OCI-LY1 (cell line): ENCODE measurements at regions not wholly inside any gene's neighbourhood (a gene's known extent, or its start where the extent isn't known, plus 50 kb on each side); places are given as distances from the start of the nearest gene placed in this dataset.
"Not testable (repeated sequence)": the region's sequence is repeated elsewhere in the genome, so short reads cannot be mapped to it uniquely, and the experiment has no call there.

Experiments
- H2AFZ ChIP-seq: fragments of 200-600 bp; sonication (generic), shearing (Covaris generic); 2 replicates; pipeline ENCODE4 v1.6.0; 2014; ENCODE audit warnings: antibody characterized with exemption, mild to moderate bottlenecking, low read length
- H3F3A ChIP-seq: fragments of 200-600 bp; sonication (generic), shearing (Covaris generic); 2 replicates; pipeline ENCODE4 v1.6.0; 2014; ENCODE audit warnings: mild to moderate bottlenecking, antibody characterized with exemption, low read length, moderate library complexity; ENCODE audit not compliant: insufficient read depth
- H3K27ac ChIP-seq: fragments of 200-600 bp; sonication (generic); 2 replicates; pipeline ENCODE4 v1.5.1; 2014; ENCODE audit warnings: low read length, mixed run types, mild to moderate bottlenecking, low read depth; ENCODE audit not compliant: poor library complexity, severe bottlenecking
- H3K27me3 ChIP-seq: fragments of 200-600 bp; sonication (generic); 2 replicates; pipeline ENCODE4 v1.6.0; 2014; ENCODE audit warnings: antibody characterized with exemption, mild to moderate bottlenecking, low read length, moderate library complexity; ENCODE audit not compliant: insufficient read depth
- H3K36me3 ChIP-seq: fragments of 200-600 bp; sonication (generic); 2 replicates; pipeline ENCODE4 v1.6.1; 2014; ENCODE audit warnings: mild to moderate bottlenecking, antibody characterized with exemption, low read length, moderate library complexity, mixed read lengths; ENCODE audit not compliant: insufficient read depth
- H3K4me1 ChIP-seq: fragments of 200-600 bp; sonication (generic); 2 replicates; pipeline ENCODE4 v1.5.1; 2014; ENCODE audit warnings: mild to moderate bottlenecking, low read length, moderate library complexity; ENCODE audit not compliant: insufficient read depth, severe bottlenecking
- H3K4me2 ChIP-seq: fragments of 200-600 bp; sonication (generic), shearing (Covaris generic); 2 replicates; pipeline ENCODE4 v1.6.1; 2014; ENCODE audit warnings: low read length
- H3K4me3 ChIP-seq: fragments of 200-600 bp; sonication (generic); 2 replicates; pipeline ENCODE4 v1.5.1; 2014; ENCODE audit warnings: low read length, low read depth, mild to moderate bottlenecking, mixed read lengths; ENCODE audit not compliant: poor library complexity, severe bottlenecking
- H3K79me2 ChIP-seq: fragments of 200-600 bp; shearing (Covaris generic); 2 replicates; pipeline ENCODE4 v1.6.1; 2016; ENCODE audit warnings: mixed run types, low read length, mixed read lengths; ENCODE audit not compliant: insufficient read depth
- H3K9ac ChIP-seq: fragments of 200-600 bp; sonication (generic), shearing (Covaris generic); 2 replicates; pipeline ENCODE4 v1.6.1; 2014; ENCODE audit warnings: mild to moderate bottlenecking, low read length, mixed read lengths
- H3K9me2 ChIP-seq: fragments of 200-600 bp; sonication (generic), shearing (Covaris generic); 2 replicates; pipeline ENCODE4 v1.6.1; 2014; ENCODE audit warnings: low read depth, mild to moderate bottlenecking, low read length, mixed read lengths
- H3K9me3 ChIP-seq: fragments of 200-600 bp; shearing (Covaris generic); 2 replicates; pipeline ENCODE4 v1.6.1; 2014; ENCODE audit warnings: low read length, mixed read lengths
- H4K20me1 ChIP-seq: fragments of 200-600 bp; sonication (generic), shearing (Covaris generic); 2 replicates; pipeline ENCODE4 v1.6.0; 2016; ENCODE audit warnings: mild to moderate bottlenecking, low read length; ENCODE audit not compliant: insufficient read depth
- CTCF ChIP-seq: fragments of 200-600 bp; sonication (generic), shearing (Covaris generic); IDR thresholded peaks from 2 replicates; pipeline ENCODE4 v1.5.1; 2017; ENCODE audit warnings: mild to moderate bottlenecking, antibody characterized with exemption, low read length, moderate library complexity, mixed read lengths
- EZH2 ChIP-seq: fragments of 200-600 bp; sonication (generic), shearing (Covaris generic); IDR thresholded peaks from 2 replicates; pipeline ENCODE4 v1.8.0; 2017; ENCODE audit warnings: borderline replicate concordance, mixed run types, mild to moderate bottlenecking, antibody characterized with exemption, low read length, moderate library complexity, mixed read lengths

GRCh38 chr1:181219938-181220337, 131.4 kb downstream of the IER5 start:
- Histone ChIP-seq H3K9me3 (no peaks in the 10 kb centered on the region), H3K36me3 (no peaks in the 10 kb centered on the region), H3K9me2 (no peaks in the 10 kb centered on the region), H3K4me3 (no peak overlapping the region), H3F3A (no peaks in the 10 kb centered on the region), H3K79me2 (no peaks in the 10 kb centered on the region), H3K4me2 (no peak overlapping the region), H3K27ac (no peak overlapping the region), H3K9ac (no peak overlapping the region), H4K20me1 (no peaks in the 10 kb centered on the region), H3K4me1 (no peaks in the 10 kb centered on the region), H2AFZ (no peak overlapping the region), H3K27me3 (no peaks in the 10 kb centered on the region)
- TF ChIP-seq CTCF (no peak), EZH2 (no peak)

DNA sequence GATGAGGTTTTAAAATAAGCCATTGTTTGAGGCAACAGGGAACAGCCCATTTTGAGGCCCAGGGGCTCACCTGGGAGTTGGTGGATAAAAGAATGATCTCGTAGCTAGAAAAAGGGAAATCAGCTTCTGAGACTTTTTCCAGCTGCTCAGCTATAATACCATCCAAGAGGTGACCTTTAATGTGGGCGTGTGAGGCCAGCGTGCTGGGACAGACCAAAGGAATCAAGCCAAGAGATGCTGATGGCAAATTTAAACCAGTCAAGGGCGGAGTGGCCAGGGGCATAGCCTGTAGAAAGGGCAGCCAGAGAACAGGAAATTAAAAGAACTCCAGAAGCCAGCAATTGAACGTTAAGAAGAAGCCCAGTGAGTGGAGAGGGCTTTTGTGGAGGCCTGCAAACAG, 132.6 kb downstream of the IER5 start:
- H3K79me2 ChIP-seq, result no peaks in the 10 kb centered on the region
- no peaks in the 10 kb centered on the region for H3K9me2 ChIP-seq
- no peak overlapping the region for H3K4me3 ChIP-seq
- no peaks in the 10 kb centered on the region for H3K27me3 ChIP-seq
- H3K36me3 ChIP-seq, result no peaks in the 10 kb centered on the region
- no peak overlapping the region for H3K9ac ChIP-seq
- TF ChIP-seq CTCF (no peak), EZH2 (no peak)
- H3K4me1 ChIP-seq, result no peaks in the 10 kb centered on the region
- H3F3A ChIP-seq, result no peaks in the 10 kb centered on the region
- H3K27ac ChIP-seq, result no peak overlapping the region
- H3K9me3 ChIP-seq, result no peaks in the 10 kb centered on the region
- H4K20me1 ChIP-seq, result no peaks in the 10 kb centered on the region
- no peak overlapping the region for H3K4me2 ChIP-seq
- no peak overlapping the region for H2AFZ ChIP-seq

GRCh38 chr1:181222972-181223505, 134.5 kb downstream of the IER5 start:
- Histone ChIP-seq H3K4me3 (no peak overlapping the region), H3K9me3 (no peaks in the 10 kb centered on the region), H3K4me1 (no peaks in the 10 kb centered on the region), H3K9me2 (no peaks in the 10 kb centered on the region), H3K36me3 (no peaks in the 10 kb centered on the region), H3K9ac (no peak overlapping the region), H3K27me3 (no peaks in the 10 kb centered on the region), H3K79me2 (no peaks in the 10 kb centered on the region), H3K27ac (no peak overlapping the region), H3F3A (no peaks in the 10 kb centered on the region), H4K20me1 (no peaks in the 10 kb centered on the region), H2AFZ (no peak overlapping the region), H3K4me2 (no peak overlapping the region)
- no peak for TF ChIP-seq EZH2
- no peak for TF ChIP-seq CTCF

GRCh38 chr1:181226728-181227127, 138.2 kb downstream of the IER5 start:
- not testable (repeated sequence) for H3K79me2 ChIP-seq, H3K4me1 ChIP-seq, H3K27me3 ChIP-seq, H3K9me3 ChIP-seq, H3F3A ChIP-seq, H3K27ac ChIP-seq, H3K9me2 ChIP-seq, H3K4me2 ChIP-seq, H3K36me3 ChIP-seq, H4K20me1 ChIP-seq, H2AFZ ChIP-seq, H3K4me3 ChIP-seq, H3K9ac ChIP-seq
